ENCODE measurements at regions not wholly inside any gene's neighbourhood (a gene's known extent, or its start where the extent isn't known, plus 50 kb on each side); places are given as distances from the start of the nearest gene placed in this dataset.

DNA sequence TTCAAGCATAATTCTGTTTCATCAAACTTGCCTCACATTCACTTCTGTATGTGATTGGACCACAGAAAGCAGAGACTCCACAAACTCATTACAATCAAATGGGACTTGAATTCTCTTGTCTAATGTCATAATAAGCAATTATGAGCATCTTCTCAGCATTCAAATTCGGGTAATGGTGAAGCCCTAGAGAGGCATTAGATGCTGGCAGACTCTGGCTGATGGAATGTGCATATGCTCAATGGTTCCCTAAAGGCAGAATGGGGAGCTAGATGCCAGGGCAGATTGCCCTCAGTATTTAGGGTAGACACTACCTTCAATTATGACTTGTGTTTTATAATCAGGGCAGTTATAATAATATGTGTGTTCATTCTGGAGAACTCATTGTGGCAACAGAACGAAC is 127.9 kb downstream of the HDGFL1 start:
- TF ChIP-seq, protein P1, sequence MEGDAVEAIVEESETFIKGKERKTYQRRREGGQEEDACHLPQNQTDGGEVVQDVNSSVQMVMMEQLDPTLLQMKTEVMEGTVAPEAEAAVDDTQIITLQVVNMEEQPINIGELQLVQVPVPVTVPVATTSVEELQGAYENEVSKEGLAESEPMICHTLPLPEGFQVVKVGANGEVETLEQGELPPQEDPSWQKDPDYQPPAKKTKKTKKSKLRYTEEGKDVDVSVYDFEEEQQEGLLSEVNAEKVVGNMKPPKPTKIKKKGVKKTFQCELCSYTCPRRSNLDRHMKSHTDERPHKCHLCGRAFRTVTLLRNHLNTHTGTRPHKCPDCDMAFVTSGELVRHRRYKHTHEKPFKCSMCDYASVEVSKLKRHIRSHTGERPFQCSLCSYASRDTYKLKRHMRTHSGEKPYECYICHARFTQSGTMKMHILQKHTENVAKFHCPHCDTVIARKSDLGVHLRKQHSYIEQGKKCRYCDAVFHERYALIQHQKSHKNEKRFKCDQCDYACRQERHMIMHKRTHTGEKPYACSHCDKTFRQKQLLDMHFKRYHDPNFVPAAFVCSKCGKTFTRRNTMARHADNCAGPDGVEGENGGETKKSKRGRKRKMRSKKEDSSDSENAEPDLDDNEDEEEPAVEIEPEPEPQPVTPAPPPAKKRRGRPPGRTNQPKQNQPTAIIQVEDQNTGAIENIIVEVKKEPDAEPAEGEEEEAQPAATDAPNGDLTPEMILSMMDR (IDR thresholded peaks at IDR 0.05; ENCODE audit: low read depth, low read length, poor library complexity, severe bottlenecking): no peak
- no peak for TF ChIP-seq EZH2phosphoT487 (IDR thresholded peaks at IDR 0.05; ENCODE audit: borderline replicate concordance, low read length)

Measured in DOHH2 (cell line).